Activated T-cell treated with anti-CD3 and anti-CD28 coated beads, Interleukin-2, amount 50 U/mL, for 48 hours (primary cell): ENCODE measurements at regions not wholly inside any gene's neighbourhood (a gene's known extent, or its start where the extent isn't known, plus 50 kb on each side); places are given as distances from the start of the nearest gene placed in this dataset.

Source experiments
- DNase-seq, 2 experiments: peaks; one replicate each; pipeline ENCODE4 v3.0.0-alpha.2; 2020

- no peak for DNase-seq
Observed at GRCh38 chr5:5711592-5711991, 289.1 kb downstream of the ICE1 start.

DNA sequence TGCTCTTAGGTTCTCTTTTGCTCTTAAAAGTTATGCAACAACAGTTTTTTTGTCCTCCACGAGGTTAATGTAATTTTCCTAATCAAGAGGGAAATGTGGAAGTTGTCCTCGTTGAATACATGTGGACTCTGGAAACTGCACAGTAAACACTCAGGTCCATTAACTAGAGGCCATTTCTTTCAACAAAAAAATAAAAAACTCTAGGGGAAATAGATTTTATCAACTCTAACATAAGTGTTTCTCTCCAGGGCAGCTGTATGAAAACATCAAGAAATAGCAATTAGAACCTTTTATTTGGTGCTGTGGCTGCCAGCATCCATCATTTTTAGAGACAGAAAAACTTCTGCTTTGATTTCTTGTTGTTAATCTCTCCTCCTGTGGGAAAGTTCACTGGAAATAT is 288.6 kb downstream of the ICE1 start:
- no peak for DNase-seq

GRCh38 chr5:5710471-5710870 is 288.0 kb downstream of the ICE1 start:
- DNase-seq, result no peak

GRCh38 chr5:5708367-5708919 is 286.0 kb downstream of the ICE1 start:
- DNase-seq, result no peak

- DNase-seq, result no peak
Observed at GRCh38 chr5:5705010-5705409, 282.5 kb downstream of the ICE1 start.

DNA sequence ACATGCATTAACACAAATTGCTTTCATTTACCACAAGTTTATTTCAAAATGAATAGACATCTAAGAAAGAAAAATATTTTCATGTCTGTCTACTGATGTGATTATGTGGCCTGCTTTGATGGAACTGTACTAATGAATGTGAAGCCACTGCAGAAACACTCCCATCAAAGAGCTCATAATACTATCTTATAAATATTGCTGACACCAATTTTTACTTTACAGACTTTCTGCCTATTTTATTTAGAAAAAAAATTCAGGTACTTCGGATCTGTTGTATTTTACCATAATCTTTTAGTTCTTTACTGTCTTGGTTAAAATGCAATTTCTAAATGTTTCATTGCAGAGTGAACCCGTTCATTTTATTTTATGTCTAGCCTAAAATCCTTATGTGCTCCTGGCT is 281.9 kb downstream of the ICE1 start:
- DNase-seq, result no peak

- no peak for DNase-seq
Observed at GRCh38 chr5:5702934-5703333, 280.5 kb downstream of the ICE1 start.

GRCh38 chr5:5700549-5700948 is 278.1 kb downstream of the ICE1 start:
- no peak for DNase-seq

- no peak for DNase-seq
Observed at GRCh38 chr5:5699062-5699461, 276.6 kb downstream of the ICE1 start.

- no peak for DNase-seq
Observed at GRCh38 chr5:5695266-5695665, 272.8 kb downstream of the ICE1 start.

- no peak for DNase-seq
Observed at GRCh38 chr5:5688925-5689310, 266.4 kb downstream of the ICE1 start.

- no peak for DNase-seq
Observed at GRCh38 chr5:5688194-5688924, 265.9 kb downstream of the ICE1 start.

GRCh38 chr5:5687113-5687512 is 264.6 kb downstream of the ICE1 start:
- no peak for DNase-seq

DNA sequence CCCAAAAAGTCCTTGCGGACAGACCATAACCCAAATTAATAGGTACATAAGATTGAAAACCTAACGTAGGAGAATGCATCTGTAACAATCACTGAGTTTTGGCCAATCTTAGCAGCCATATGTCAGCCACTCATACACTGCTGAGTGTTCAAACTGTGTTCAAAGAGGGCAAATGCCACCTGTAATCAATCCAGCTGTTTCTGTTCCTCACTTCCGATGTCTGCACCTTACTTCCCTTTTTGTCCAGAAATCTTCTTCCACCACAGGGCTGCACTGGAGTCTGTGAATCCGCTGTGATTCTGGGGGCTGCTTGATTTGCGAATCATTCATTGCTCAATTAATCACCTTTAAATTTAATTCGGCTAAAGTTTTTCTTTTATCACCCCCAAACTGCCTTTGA is 263.9 kb downstream of the ICE1 start:
- DNase-seq, result no peak

- no peak for DNase-seq
Observed at GRCh38 chr5:5685737-5686136, 263.3 kb downstream of the ICE1 start.

DNA sequence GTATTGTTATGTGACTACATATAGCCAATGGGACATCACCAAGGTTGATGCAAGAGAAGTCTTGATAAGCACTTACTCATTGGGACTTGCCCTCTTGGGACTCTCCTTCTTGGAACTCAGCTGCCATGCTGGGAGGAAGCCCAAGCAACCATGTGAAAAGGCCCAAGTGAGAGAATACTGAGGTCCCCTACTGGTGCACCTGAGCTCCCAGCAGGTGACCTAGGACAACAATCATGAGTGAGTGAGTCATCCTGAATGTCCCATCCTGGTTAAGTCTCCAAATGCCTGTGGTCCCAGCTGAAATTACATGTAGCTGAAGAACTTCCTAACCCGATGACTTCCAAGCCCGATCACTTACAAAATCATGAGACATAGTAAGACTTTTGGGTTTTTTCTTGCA is 260.7 kb downstream of the ICE1 start:
- DNase-seq, result no peak

GRCh38 chr5:5678909-5679308 is 256.4 kb downstream of the ICE1 start:
- DNase-seq, result no peak

- DNase-seq, result no peak
Observed at GRCh38 chr5:5677738-5678137, 255.3 kb downstream of the ICE1 start.

DNA sequence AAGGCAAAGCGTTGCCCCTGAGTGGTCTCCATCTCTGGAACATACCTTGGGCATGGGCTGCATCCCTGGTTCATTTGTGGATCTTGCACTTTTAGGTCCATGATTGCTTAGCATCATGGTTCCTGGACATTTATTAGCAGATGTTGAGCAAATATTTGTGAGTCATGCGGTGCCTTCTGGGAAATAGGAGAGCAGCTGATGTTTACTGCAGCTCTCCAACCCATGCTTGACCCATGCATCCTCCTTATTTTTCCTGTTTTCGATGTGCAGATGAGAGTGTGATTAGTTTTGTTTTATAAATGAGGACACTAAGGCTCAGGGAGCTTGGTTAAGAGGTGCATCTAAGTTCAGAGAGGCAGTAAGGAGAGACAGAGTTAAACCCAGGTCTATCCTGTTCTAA is 253.7 kb downstream of the ICE1 start:
- DNase-seq, result no peak

DNA sequence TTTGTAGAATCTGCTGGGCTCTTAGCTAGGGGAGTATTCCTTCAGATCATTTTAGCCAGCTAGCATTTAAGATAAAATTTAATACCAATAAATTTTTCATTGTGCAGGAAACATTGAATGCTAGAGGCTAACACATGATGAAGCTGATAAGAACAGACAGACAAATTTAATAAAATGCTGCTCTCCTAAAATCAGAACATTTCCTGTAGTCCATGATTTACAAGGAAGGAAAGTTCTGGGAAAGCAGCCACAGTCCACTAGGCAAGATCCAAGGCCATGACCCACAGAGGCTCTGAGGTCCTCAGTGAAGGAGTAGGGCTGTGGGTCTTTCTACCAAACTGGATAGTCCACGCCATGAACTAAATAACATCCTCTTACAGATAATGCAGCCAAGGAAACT is 253.0 kb downstream of the ICE1 start:
- no peak for DNase-seq

DNA sequence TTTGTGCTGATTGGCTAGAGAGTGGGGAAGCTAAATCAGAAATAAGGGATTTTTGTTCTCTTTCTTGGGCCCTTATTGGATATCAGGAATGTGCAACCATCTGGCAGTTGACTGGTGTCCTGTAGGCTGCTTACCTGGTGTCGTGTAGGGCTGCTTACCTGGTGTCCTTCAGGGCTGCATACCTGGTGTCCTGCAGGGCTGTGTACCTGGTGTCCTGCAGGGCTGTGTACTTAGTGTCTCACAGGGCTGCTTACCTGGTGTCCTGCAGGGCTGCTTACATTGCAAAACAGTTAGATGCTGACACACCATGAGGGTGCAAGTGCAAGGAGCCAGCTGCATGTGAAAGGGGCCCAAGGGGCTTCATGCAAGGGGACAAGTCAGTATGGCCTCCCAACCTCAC is 249.3 kb downstream of the ICE1 start:
- DNase-seq, result no peak

DNA sequence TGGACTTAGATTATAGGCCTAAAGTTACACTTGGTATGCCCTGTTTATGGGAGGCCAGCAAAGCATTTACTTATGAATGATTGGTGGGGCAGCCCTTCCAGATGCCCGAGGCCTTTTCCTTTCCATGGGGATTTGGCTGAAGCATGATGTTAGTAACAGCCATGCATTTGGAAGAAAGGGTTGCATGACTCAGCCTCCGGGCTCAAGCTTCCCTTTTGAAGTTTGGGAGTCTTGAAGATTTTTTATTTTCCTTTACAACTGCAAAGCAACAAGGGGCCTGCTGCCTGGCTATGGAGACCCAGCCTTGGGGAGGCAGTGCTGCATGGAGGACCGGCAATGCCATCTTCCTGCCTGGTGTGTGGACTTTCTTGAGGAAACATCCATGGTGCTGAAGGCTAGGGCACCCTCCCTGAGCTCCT is 244.7 kb downstream of the ICE1 start:
- no peak for DNase-seq

GRCh38 chr5:5666369-5666768 is 243.9 kb downstream of the ICE1 start:
- DNase-seq, result no peak

- DNase-seq, result no peak
Observed at GRCh38 chr5:5666076-5666365, 243.5 kb downstream of the ICE1 start.
